Activated T-cell treated with anti-CD3 and anti-CD28 coated beads, Interleukin-2, amount 50 U/mL, for 4 hours (primary cell): ENCODE measurements at regions not wholly inside any gene's neighbourhood (a gene's known extent, or its start where the extent isn't known, plus 50 kb on each side); places are given as distances from the start of the nearest gene placed in this dataset.
"Not testable (repeated sequence)": the region's sequence is repeated elsewhere in the genome, so short reads cannot be mapped to it uniquely, and the experiment has no call there.

Experiments used
- ATAC-seq, 2 donors: fragments of 200-7000 bp; cut with Tn5 transposase; one replicate each; pipeline ENCODE4 v1.10.0; 2021
- DNase-seq: peaks from one replicate; pipeline ENCODE4 v3.0.0-alpha.2; 2020
- H3K27me3 Mint-ChIP-seq: one replicate; pipeline ENCODE4 v1.8.0; 2021; ENCODE audit warnings: low read depth, mixed read lengths
- H3K36me3 Mint-ChIP-seq: one replicate; pipeline ENCODE4 v1.8.0; 2022; ENCODE audit warnings: mixed read lengths; ENCODE audit not compliant: insufficient read depth
- H3K4me1 Mint-ChIP-seq: one replicate; pipeline ENCODE4 v1.8.0; 2021; ENCODE audit warnings: low read depth, mixed read lengths
- H3K4me3 Mint-ChIP-seq: one replicate; pipeline ENCODE4 v1.8.0; 2021; ENCODE audit warnings: mild to moderate bottlenecking, moderate library complexity, mixed read lengths
- H3K9me3 Mint-ChIP-seq: one replicate; pipeline ENCODE4 v1.8.0; 2021; ENCODE audit warnings: mixed read lengths

- H3K9me3 Mint-ChIP-seq: no peaks in the 10 kb centered on the region
- DNase-seq (no peak), ATAC-seq (no peak)
- peaks cover 3% of the 10 kb centered on the region for H3K27me3 Mint-ChIP-seq
- H3K4me1 Mint-ChIP-seq: no peaks in the 10 kb centered on the region
- no peaks in the 10 kb centered on the region for H3K36me3 Mint-ChIP-seq
- no peak overlapping the region for H3K4me3 Mint-ChIP-seq
Observed at GRCh38 chr4:109378511-109378910, 55.1 kb upstream of the SEC24B start.

- Mint-ChIP-seq H3K27me3 (peaks cover 3% of the 10 kb centered on the region), H3K9me3 (no peaks in the 10 kb centered on the region), H3K4me3 (no peak overlapping the region), H3K4me1 (no peaks in the 10 kb centered on the region), H3K36me3 (no peaks in the 10 kb centered on the region)
- no peak for DNase-seq
- ATAC-seq: no peak
Observed at GRCh38 chr4:109378076-109378475, 55.5 kb upstream of the SEC24B start.

DNA sequence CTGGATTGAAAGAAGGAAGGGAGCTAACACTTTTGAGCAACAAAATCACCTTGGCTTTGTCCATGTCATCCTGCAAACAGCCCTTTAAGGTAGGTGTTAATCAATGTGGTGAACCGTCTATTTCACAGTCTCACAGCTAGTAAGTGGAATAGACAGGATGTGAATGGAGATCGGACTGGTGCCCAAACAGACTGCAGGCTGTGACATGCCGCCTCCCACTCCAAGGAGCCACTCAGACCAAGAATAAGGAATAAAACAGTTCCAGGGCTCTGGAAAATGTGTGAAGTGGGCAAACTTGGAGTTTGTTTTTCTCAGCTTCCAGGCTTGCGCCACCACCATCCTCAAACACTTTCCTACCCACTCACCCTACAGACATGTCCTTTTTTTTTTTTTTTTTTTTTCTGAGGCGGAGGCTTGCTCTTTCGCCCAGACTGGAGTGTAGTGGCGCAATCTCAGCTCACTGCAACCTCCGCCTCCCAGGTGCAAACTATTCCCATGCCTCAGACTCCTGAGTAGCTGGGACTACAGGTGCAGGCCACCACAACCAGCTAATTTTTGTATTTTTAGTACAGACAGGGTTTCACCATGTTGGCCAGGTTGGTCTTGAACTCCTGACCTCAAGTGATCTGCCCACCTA lies 57.7 kb upstream of the SEC24B start:
- DNase-seq (no peak), ATAC-seq (no peak)
- Mint-ChIP-seq H3K4me3 (no peak overlapping the region), H3K4me1 (no peaks in the 10 kb centered on the region), H3K9me3 (no peaks in the 10 kb centered on the region), H3K27me3 (peaks cover 10% of the 10 kb centered on the region), H3K36me3 (no peaks in the 10 kb centered on the region)

DNA sequence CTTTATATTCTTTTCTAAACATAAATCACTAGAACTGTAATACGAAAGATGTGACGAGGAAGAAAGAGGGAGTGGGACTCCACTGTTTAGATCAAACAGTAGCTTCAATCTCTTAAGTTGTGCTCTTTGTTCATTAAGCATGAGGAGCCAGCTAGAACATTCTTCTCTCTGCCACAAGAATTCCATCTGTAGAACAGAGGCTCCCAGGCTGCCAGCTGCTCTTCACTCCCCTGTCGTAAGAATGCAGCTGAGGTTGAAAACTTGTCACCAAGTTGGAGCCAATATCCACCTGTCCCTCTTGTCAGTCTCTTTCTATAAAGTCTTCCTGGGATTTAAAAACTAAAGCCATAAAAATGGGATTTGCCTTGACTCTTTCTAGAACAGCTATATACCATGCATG lies 65.0 kb upstream of the SEC24B start:
- peaks cover 2% of the 10 kb centered on the region for H3K4me1 Mint-ChIP-seq
- H3K9me3 Mint-ChIP-seq: no peaks in the 10 kb centered on the region
- DNase-seq (no peak), ATAC-seq (no peak)
- no peaks in the 10 kb centered on the region for H3K36me3 Mint-ChIP-seq
- no peak overlapping the region for H3K4me3 Mint-ChIP-seq
- H3K27me3 Mint-ChIP-seq: peaks cover 25% of the 10 kb centered on the region

GRCh38 chr4:109365939-109366338 lies 63.5 kb upstream of the COL25A1 start:
- ATAC-seq: no peak
- H3K4me3 Mint-ChIP-seq: no peak overlapping the region
- peaks cover 21% of the 10 kb centered on the region for H3K27me3 Mint-ChIP-seq
- H3K9me3 Mint-ChIP-seq: no peaks in the 10 kb centered on the region
- DNase-seq: no peak
- H3K4me1 Mint-ChIP-seq: peaks cover 4% of the 10 kb centered on the region
- no peaks in the 10 kb centered on the region for H3K36me3 Mint-ChIP-seq

GRCh38 chr4:109365297-109365696 lies 62.8 kb upstream of the COL25A1 start:
- not testable (repeated sequence) for H3K9me3 Mint-ChIP-seq, H3K4me3 Mint-ChIP-seq, DNase-seq, ATAC-seq, H3K36me3 Mint-ChIP-seq, H3K4me1 Mint-ChIP-seq
- H3K27me3 Mint-ChIP-seq: peaks cover 21% of the 10 kb centered on the region

DNA sequence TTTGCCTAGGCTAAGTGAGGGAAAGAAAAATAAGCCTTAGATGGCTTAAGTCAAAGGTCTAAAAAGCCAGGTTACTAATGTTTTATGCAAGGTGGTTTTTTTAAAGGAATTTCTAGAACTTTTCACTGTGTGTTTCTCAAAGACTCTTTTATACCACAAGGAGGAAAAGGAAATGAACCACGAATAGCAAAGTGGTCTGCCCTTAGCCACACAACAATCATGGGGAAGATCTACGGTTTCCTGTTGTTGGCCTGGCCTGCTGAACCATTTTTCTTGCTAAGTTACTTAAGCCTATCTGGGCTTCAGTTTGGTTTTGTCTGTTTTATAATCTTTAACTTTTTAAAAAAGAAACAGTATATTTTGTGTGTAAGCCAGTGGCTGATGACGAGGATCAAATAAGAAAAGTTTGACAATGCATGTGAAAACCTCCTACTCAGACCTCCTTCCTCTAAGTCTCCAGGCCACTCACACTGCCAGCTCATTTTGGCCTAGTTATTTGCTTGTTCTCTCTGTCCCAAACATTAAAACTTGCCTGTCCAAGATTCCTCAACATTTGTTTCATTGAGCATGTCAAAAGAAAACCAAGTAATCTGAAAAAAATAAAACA lies 56.7 kb upstream of the COL25A1 start:
- DNase-seq (no peak), ATAC-seq (peak in 1 of 2 donors; percentile 43)
- no peak overlapping the region for H3K4me3 Mint-ChIP-seq
- no peaks in the 10 kb centered on the region for H3K36me3 Mint-ChIP-seq
- peaks cover 31% of the 10 kb centered on the region for H3K4me1 Mint-ChIP-seq
- H3K27me3 Mint-ChIP-seq: peaks cover 29% of the 10 kb centered on the region
- no peaks in the 10 kb centered on the region for H3K9me3 Mint-ChIP-seq

- Mint-ChIP-seq H3K4me1 (peaks cover 28% of the 10 kb centered on the region), H3K27me3 (peaks cover 32% of the 10 kb centered on the region), H3K9me3 (no peaks in the 10 kb centered on the region), H3K36me3 (no peaks in the 10 kb centered on the region), H3K4me3 (no peak overlapping the region)
- no peak for ATAC-seq
- no peak for DNase-seq
Observed at GRCh38 chr4:109355835-109356234, 53.4 kb upstream of the COL25A1 start.

GRCh38 chr4:109352941-109353340 lies 50.5 kb upstream of the COL25A1 start:
- DNase-seq (no peak), ATAC-seq (no peak)
- Mint-ChIP-seq H3K36me3 (no peaks in the 10 kb centered on the region), H3K9me3 (no peaks in the 10 kb centered on the region), H3K4me1 (peaks cover 6% of the 10 kb centered on the region), H3K4me3 (no peak overlapping the region), H3K27me3 (peaks cover 32% of the 10 kb centered on the region)
